Activated T-cell treated with anti-CD3 and anti-CD28 coated beads, Interleukin-2, amount 50 U/mL, for 1 hour (primary cell): ENCODE measurements at regions not wholly inside any gene's neighbourhood (a gene's known extent, or its start where the extent isn't known, plus 50 kb on each side); places are given as distances from the start of the nearest gene placed in this dataset.

Experiments used
- DNase-seq: peaks from one replicate; pipeline ENCODE4 v3.0.0-alpha.2; 2020

GRCh38 chr5:167730121-167730520 is 561.3 kb upstream of the WWC1 start:
- no peak for DNase-seq

GRCh38 chr5:167730656-167731055 is 560.8 kb upstream of the WWC1 start:
- DNase-seq: no peak

GRCh38 chr5:167731951-167732350 is 559.5 kb upstream of the WWC1 start:
- DNase-seq: no peak

- DNase-seq: no peak
These were observed 558.9 kb upstream of the WWC1 start for GRCh38 chr5:167732499-167732898.

- DNase-seq: no peak
These were observed 554.5 kb upstream of the WWC1 start for GRCh38 chr5:167736992-167737391.

- DNase-seq: no peak
These were observed 547.6 kb upstream of the WWC1 start for GRCh38 chr5:167743695-167744464.

- no peak for DNase-seq
These were observed 545.6 kb upstream of the WWC1 start for GRCh38 chr5:167745868-167746267.

GRCh38 chr5:167750586-167750985 is 540.9 kb upstream of the WWC1 start:
- DNase-seq: no peak

- no peak for DNase-seq
These were observed 538.5 kb upstream of the WWC1 start for GRCh38 chr5:167752936-167753335.

- no peak for DNase-seq
These were observed 537.5 kb upstream of the WWC1 start for GRCh38 chr5:167753725-167754490.

GRCh38 chr5:167754501-167755021 is 536.9 kb upstream of the WWC1 start:
- DNase-seq: no peak

GRCh38 chr5:167755420-167755819 is 536.0 kb upstream of the WWC1 start:
- DNase-seq: no peak

- no peak for DNase-seq
These were observed 532.2 kb upstream of the WWC1 start for GRCh38 chr5:167759057-167759821.

GRCh38 chr5:167763772-167764171 is 527.7 kb upstream of the WWC1 start:
- no peak for DNase-seq

- DNase-seq: no peak
These were observed 526.7 kb upstream of the WWC1 start for GRCh38 chr5:167764641-167765289.

- DNase-seq: no peak
These were observed 526.1 kb upstream of the WWC1 start for GRCh38 chr5:167765352-167765751.

GRCh38 chr5:167766957-167767356 is 524.5 kb upstream of the WWC1 start:
- no peak for DNase-seq

- no peak for DNase-seq
These were observed 523.6 kb upstream of the WWC1 start for GRCh38 chr5:167767795-167768194.

- DNase-seq: no peak
These were observed 521.5 kb upstream of the WWC1 start for GRCh38 chr5:167769846-167770413.

- DNase-seq: no peak
These were observed 521.0 kb upstream of the WWC1 start for GRCh38 chr5:167770461-167770860.

GRCh38 chr5:167771571-167771970 is 519.9 kb upstream of the WWC1 start:
- no peak for DNase-seq

- DNase-seq: no peak
These were observed 517.7 kb upstream of the WWC1 start for GRCh38 chr5:167773668-167774301.
